Skeletal muscle tissue (tissue), 3 donors: ENCODE measurements at regions not wholly inside any gene's neighbourhood (a gene's known extent, or its start where the extent isn't known, plus 50 kb on each side); places are given as distances from the start of the nearest gene placed in this dataset.
"Not testable (repeated sequence)": the region's sequence is repeated elsewhere in the genome, so short reads cannot be mapped to it uniquely, and the experiment has no call there.

Experiments used
- H3K27ac ChIP-seq: one replicate; pipeline ENCODE4 v1.7.0; 2013; ENCODE audit warnings: mild to moderate bottlenecking, low read depth, low read length, inconsistent platforms
- H3K27me3 ChIP-seq, 3 donors: one replicate each; pipeline ENCODE4 v1.7.0; 2013; ENCODE audit warnings: low read length in 3 of 3; ENCODE audit not compliant: control insufficient read depth in 3 of 3, insufficient read depth in 3 of 3
- H3K36me3 ChIP-seq, 3 donors: one replicate each; pipeline ENCODE4 v1.7.0; 2013; ENCODE audit warnings: low read length in 3 of 3; ENCODE audit not compliant: control insufficient read depth in 3 of 3, insufficient read depth in 3 of 3
- H3K4me1 ChIP-seq, 3 donors: one replicate each; pipeline ENCODE4 v1.7.0; 2013; ENCODE audit warnings: low read length in 3 of 3, mild to moderate bottlenecking in 3 of 3; ENCODE audit not compliant: control insufficient read depth in 3 of 3, insufficient read depth in 3 of 3
- H3K4me3 ChIP-seq, 3 donors: one replicate each; pipeline ENCODE4 v1.7.0; 2013; ENCODE audit warnings: low read length in 3 of 3
- H3K9ac ChIP-seq, 3 donors: one replicate each; pipeline ENCODE4 v1.7.0; 2013; ENCODE audit warnings: low read length in 3 of 3, mild to moderate bottlenecking in 3 of 3, moderate library complexity in 2 of 3, low read depth in 1 of 3
- H3K9me3 ChIP-seq, 3 donors: one replicate each; pipeline ENCODE4 v1.7.0; 2013; ENCODE audit warnings: low read length in 3 of 3; ENCODE audit not compliant: control insufficient read depth in 3 of 3
- donor health status: Osteomylitis.

DNA sequence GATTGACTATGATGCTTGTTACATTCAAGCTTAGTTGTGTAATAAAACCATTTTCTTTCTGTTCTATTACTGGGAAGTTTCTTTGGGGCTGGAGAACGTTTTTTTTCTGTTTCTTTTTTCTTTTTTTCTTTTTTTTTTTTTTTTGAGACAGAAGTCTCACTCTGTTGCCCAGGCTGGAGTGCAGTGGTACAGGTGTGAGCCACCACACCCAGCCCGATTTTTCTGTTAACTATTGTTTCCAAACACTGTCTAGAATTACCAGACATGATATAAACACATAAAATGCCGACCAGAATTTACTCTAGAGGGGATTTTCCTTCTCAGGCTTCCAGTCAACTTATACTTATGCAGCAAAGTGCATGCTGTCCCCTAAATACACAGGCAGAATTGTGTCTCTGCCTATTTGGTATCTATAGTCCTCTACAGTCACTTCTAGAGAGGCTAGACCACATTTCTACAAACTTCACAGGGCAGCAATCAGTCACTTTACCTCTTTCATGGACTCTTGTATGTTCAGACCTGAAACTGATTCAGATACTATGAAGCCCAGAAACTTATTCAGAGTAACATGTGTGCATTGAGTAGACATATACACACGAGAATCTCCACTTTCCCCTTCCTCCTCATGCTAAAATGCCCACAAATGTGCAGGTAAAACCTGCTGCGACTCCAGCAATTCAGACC lies 121.2 kb downstream of the ZNF737 start:
- no peaks in the 10 kb centered on the region for H3K4me1 ChIP-seq
- H3K9me3 ChIP-seq, result no peaks in the 10 kb centered on the region
- no peaks in the 10 kb centered on the region for H3K27me3 ChIP-seq
- H3K4me3 ChIP-seq, result no peak overlapping the region
- no peaks in the 10 kb centered on the region for H3K36me3 ChIP-seq
- no peak overlapping the region for H3K9ac ChIP-seq
- H3K27ac ChIP-seq, result no peak overlapping the region

DNA sequence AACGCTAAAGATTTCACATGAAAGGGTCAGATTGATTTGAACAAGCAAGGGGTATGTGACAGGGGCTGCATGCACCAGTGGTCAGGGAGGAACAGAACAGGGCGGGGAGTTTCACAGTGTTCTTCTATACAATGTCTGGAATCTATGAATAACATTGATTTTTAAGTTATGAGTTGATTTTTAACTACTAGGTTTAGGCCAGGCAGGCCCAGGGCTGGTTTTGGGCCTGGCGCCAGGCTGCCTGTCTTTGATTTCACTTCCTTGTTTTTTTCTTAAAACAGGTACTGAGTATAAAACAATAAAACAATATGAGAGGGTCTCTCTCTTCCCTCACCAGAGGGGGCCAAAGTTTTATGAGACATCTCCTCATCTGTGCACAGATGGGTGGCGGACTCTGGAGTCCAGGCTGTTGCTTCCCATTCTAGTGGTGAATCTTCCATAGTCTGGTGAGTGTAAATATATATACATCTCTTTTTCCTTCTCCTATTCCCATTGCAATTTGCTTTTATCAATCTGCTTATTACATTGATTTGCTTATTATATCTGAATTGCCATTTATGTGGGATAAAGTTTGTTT lies 133.2 kb downstream of the ZNF737 start:
- not testable (repeated sequence) for H3K27me3 ChIP-seq, H3K36me3 ChIP-seq, H3K9ac ChIP-seq, H3K4me3 ChIP-seq, H3K9me3 ChIP-seq, H3K4me1 ChIP-seq, H3K27ac ChIP-seq

DNA sequence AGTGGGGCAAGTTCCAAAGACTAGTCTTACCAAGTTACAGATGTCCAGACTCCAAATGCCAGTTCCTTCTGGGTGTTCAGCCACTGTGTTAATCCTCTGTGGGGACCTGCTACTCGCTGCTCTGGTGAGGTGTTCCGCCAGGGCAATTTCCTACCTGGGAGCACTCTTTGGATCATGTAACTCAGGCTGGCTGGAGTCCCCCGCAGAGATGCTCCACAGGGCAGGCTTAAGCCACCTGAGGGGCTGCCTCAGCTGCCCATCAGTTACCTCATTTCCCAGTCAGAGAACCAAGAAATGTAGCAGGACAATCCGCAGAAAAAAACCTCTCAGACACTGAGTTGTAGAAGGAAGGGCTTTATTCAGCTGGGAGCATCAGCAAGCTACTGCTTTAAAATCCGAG lies 133.8 kb downstream of the ZNF737 start:
- no peaks in the 10 kb centered on the region for H3K4me1 ChIP-seq
- no peak overlapping the region for H3K9ac ChIP-seq
- no peak overlapping the region for H3K4me3 ChIP-seq
- no peaks in the 10 kb centered on the region for H3K36me3 ChIP-seq
- H3K27me3 ChIP-seq, result no peaks in the 10 kb centered on the region
- H3K27ac ChIP-seq, result no peak overlapping the region
- H3K9me3 ChIP-seq, result peaks cover 0 to 2% (median 0%) of the 10 kb centered on the region in 3 donors

DNA sequence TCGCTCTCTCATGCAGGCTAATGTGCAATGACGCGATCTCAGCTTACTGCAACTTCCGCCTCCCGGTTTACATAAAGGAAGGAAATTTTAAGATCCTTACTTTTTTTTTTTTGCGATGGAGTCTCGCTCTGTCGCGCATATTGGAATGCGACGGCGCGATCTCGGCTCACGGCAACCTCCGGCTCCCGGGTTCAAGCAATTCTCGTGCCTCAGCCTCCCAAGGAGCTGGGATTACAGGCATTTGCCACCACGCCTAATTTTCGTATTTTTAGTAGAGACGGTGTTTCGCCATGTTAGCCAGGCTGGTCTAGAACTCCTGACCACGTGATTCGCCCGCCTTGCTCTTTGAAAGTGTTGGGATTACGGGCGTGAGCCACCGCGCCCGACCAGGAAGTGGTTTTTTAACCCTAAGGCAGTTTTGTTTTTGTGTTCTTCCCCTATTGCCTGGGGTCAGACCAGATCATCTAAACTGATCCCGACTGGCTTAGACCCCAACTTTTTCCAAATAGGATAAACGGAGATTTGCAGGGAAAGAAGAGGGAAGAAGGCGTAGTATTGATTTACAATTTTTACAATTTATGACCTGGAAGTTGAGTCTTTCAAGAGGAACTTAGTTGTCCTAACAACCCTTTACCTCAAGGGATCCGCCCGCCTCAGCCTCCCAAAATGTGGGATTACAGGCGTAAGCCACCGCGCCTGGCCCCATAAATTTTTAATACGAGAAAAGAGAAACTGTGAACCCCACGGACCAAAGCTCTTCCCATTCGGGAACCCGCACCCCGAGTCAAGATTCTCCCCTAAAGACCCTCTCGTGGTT lies 142.0 kb downstream of the ZNF737 start:
- Histone ChIP-seq H3K36me3 (no peaks in the 10 kb centered on the region), H3K9me3 (no peaks in the 10 kb centered on the region), H3K4me1 (peaks cover 0 to 3% (median 0%) of the 10 kb centered on the region in 3 donors), H3K4me3 (peak overlapping the region; percentile 59 to 69 (median 68)), H3K9ac (peak overlapping the region; percentile 23 to 60 (median 47)), H3K27me3 (no peaks in the 10 kb centered on the region), H3K27ac (peak overlapping the region; percentile 66)

GRCh38 chr19:20422216-20423205 lies 143.1 kb downstream of the ZNF737 start:
- Histone ChIP-seq H3K27ac (peak overlapping the region; percentile 66), H3K27me3 (no peaks in the 10 kb centered on the region), H3K36me3 (no peaks in the 10 kb centered on the region), H3K4me3 (peak overlapping the region in 2 of 3 donors; percentile 59 to 69), H3K9ac (no peak overlapping the region), H3K9me3 (no peaks in the 10 kb centered on the region), H3K4me1 (peaks cover 0 to 3% (median 0%) of the 10 kb centered on the region in 3 donors)

GRCh38 chr19:20416661-20417060 lies 148.9 kb downstream of the ZNF737 start:
- Histone ChIP-seq H3K36me3 (no peaks in the 10 kb centered on the region), H3K27ac (no peak overlapping the region), H3K9ac (no peak overlapping the region), H3K9me3 (no peaks in the 10 kb centered on the region), H3K4me1 (no peaks in the 10 kb centered on the region), H3K27me3 (no peaks in the 10 kb centered on the region), H3K4me3 (no peak overlapping the region)

DNA sequence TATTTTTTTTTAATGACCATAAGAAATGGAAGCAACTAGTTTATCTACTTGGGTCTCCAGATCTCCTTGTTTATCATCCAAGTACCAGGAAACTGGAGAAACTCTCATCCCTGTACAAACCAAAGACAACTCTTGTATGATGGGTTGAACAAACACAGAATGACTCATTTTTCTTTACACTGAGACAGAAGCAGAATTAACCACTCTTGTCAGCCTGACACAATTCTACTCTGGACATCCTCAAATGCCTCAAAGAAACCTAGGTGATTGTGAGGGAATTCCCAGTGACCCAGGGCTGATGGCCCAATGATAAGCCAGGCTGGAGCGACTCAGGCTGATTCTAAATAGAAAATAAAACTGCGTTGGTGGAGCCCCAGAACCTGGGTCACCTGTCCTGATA lies 151.5 kb downstream of the ZNF737 start:
- H3K36me3 ChIP-seq, result no peaks in the 10 kb centered on the region
- no peaks in the 10 kb centered on the region for H3K4me1 ChIP-seq
- no peaks in the 10 kb centered on the region for H3K27me3 ChIP-seq
- no peak overlapping the region for H3K4me3 ChIP-seq
- no peak overlapping the region for H3K27ac ChIP-seq
- no peak overlapping the region for H3K9ac ChIP-seq
- no peaks in the 10 kb centered on the region for H3K9me3 ChIP-seq

DNA sequence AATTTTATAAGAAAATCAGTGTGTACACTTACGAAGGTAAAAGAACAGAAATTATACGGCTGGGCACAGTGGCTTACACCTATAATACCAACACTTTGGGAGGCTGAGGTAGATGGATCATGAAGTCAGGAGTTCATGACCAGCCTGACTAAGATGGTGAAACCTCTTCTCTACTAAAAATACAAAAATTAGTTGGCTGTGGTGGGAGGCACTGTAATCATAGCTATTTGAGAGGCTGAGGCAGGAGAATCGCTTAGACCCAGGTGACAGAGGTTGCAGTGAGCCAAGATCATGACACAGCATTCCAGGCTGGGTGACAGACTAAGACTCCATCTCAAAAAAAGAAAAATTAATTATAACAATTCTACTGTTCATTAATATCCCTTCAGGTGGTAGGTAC lies 151.9 kb downstream of the ZNF737 start:
- Histone ChIP-seq H3K27me3 (no peaks in the 10 kb centered on the region), H3K4me1 (no peaks in the 10 kb centered on the region), H3K9ac (no peak overlapping the region), H3K36me3 (peaks cover 0 to 2% (median 0%) of the 10 kb centered on the region in 3 donors), H3K9me3 (peaks cover 0 to under 1% (median 0%) of the 10 kb centered on the region in 3 donors), H3K4me3 (no peak overlapping the region), H3K27ac (no peak overlapping the region)

DNA sequence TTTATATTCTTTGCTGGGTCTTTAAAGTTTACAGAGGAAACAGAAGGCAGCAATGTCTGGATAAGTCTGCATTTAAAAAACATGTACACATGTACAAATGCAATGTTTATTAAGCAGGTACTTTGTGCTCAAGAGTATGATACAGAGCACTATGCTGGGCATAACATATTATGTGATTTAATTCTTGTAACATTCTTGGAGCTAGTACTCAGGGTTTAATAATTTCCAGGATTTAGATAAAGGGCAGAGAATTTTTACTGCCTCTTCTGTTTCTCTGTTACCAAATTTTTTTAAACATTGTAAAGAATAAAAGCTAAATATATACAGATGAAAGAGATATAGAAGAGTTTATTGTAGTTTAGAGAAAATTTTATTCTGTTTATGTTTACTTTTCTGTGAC lies 152.7 kb downstream of the ZNF737 start:
- no peaks in the 10 kb centered on the region for H3K4me1 ChIP-seq
- peaks cover 0 to 6% (median 0%) of the 10 kb centered on the region in 3 donors for H3K36me3 ChIP-seq
- no peaks in the 10 kb centered on the region for H3K27me3 ChIP-seq
- H3K9me3 ChIP-seq, result peaks cover 0 to 2% (median 0%) of the 10 kb centered on the region in 3 donors
- no peak overlapping the region for H3K9ac ChIP-seq
- no peak overlapping the region for H3K4me3 ChIP-seq
- H3K27ac ChIP-seq, result no peak overlapping the region
